ENCODE measurements at regions not wholly inside any gene's neighbourhood (a gene's known extent, or its start where the extent isn't known, plus 50 kb on each side); places are given as distances from the start of the nearest gene placed in this dataset.

- no peak for DNase-seq
- H3K4ac ChIP-seq (ENCODE audit: low read depth in 1 of 2, low read length in 2 of 2), result no peak overlapping the region
- H3K4me3 ChIP-seq (ENCODE audit: insufficient read depth in 1 of 2, low read depth in 1 of 2, low read length in 2 of 2), result no peak overlapping the region
- no peak overlapping the region for H2BK12ac ChIP-seq (ENCODE audit: low read length in 2 of 2)
- H3K14ac ChIP-seq (ENCODE audit: low read length in 2 of 2), result no peak overlapping the region
- WGBS, result 75% methylated on average over 2 of the region's 2 CpGs
- no peak overlapping the region for H2AK5ac ChIP-seq (ENCODE audit: low read length, severe bottlenecking)
- H3K79me1 ChIP-seq (replicated peaks; ENCODE audit: low read length, poor library complexity, severe bottlenecking), result no peaks in the 10 kb centered on the region
- H3K27ac ChIP-seq (ENCODE audit: low read length, poor library complexity, severe bottlenecking), result no peak overlapping the region
- no peak overlapping the region for H4K8ac ChIP-seq (ENCODE audit: low read length)
- H2AFZ ChIP-seq (ENCODE audit: low read depth, low read length), result no peak overlapping the region
- H3K9me3 ChIP-seq (ENCODE audit: control insufficient read depth, low read length), result no peaks in the 10 kb centered on the region
- H3K27me3 ChIP-seq (ENCODE audit: control insufficient read depth in 1 of 2, insufficient read depth in 1 of 2, low read length in 2 of 2), result no peaks in the 10 kb centered on the region
- no peak overlapping the region for H3K9ac ChIP-seq (ENCODE audit: low read length)
- no peak overlapping the region for H2BK5ac ChIP-seq (ENCODE audit: low read depth, low read length, poor library complexity, severe bottlenecking)
- H3K4me1 ChIP-seq (ENCODE audit: control insufficient read depth, insufficient read depth, low read depth, low read length), result no peaks in the 10 kb centered on the region
- no peaks in the 10 kb centered on the region for H3K36me3 ChIP-seq (ENCODE audit: control insufficient read depth in 1 of 2, insufficient read depth in 2 of 2, low read depth in 1 of 2, low read length in 2 of 2)
- no peak overlapping the region for H3K18ac ChIP-seq (ENCODE audit: low read depth in 1 of 2, low read length in 2 of 2)
- no peak overlapping the region for H3K23ac ChIP-seq (ENCODE audit: low read length in 2 of 2)
- no peak overlapping the region for H3K4me2 ChIP-seq (ENCODE audit: low read length, poor library complexity, severe bottlenecking)
- H4K91ac ChIP-seq (ENCODE audit: low read length), result no peak overlapping the region
- no peak overlapping the region for H2BK15ac ChIP-seq (ENCODE audit: low read depth, poor library complexity, severe bottlenecking)
- H2BK120ac ChIP-seq (ENCODE audit: low read depth, low read length), result no peak overlapping the region
These were observed 515.8 kb upstream of the ARRDC3 start for GRCh38 chr5:91898898-91899297.

DNA sequence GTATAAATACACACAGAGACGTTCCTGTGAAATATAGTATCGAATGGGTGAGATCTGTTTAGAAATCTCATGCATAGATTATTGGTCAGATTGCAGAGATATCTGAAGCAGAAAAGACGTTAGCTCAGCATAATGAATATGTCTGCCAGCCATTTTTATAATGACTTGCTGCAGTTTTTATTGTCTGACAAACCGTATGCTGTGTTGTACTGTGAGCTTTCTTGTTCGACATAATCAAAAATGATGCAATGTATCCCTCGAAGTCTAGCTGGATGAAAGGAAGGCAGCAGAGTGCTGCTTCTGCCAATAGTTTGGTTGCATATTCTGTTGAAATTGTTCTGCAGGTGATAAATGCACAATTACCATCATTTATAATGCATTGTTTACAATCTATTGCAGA lies 514.9 kb upstream of the ARRDC3 start:
- no peak overlapping the region for H2BK120ac ChIP-seq (ENCODE audit: low read depth, low read length)
- no peak overlapping the region for H2AK5ac ChIP-seq (ENCODE audit: low read length, severe bottlenecking)
- H3K4ac ChIP-seq (ENCODE audit: low read depth in 1 of 2, low read length in 2 of 2), result no peak overlapping the region
- H3K14ac ChIP-seq (ENCODE audit: low read length in 2 of 2), result no peak overlapping the region
- no peak overlapping the region for H3K23ac ChIP-seq (ENCODE audit: low read length in 2 of 2)
- no peak overlapping the region for H4K91ac ChIP-seq (ENCODE audit: low read length)
- H3K27me3 ChIP-seq (ENCODE audit: control insufficient read depth in 1 of 2, insufficient read depth in 1 of 2, low read length in 2 of 2), result no peaks in the 10 kb centered on the region
- 85% methylated on average over 6 of the region's 6 CpGs for WGBS
- no peak overlapping the region for H4K8ac ChIP-seq (ENCODE audit: low read length)
- no peak for DNase-seq
- H3K9me3 ChIP-seq (ENCODE audit: control insufficient read depth, low read length), result no peaks in the 10 kb centered on the region
- no peak overlapping the region for H2BK15ac ChIP-seq (ENCODE audit: low read depth, poor library complexity, severe bottlenecking)
- H3K36me3 ChIP-seq (ENCODE audit: control insufficient read depth in 1 of 2, insufficient read depth in 2 of 2, low read depth in 1 of 2, low read length in 2 of 2), result no peaks in the 10 kb centered on the region
- H3K79me1 ChIP-seq (replicated peaks; ENCODE audit: low read length, poor library complexity, severe bottlenecking), result no peaks in the 10 kb centered on the region
- H3K4me2 ChIP-seq (ENCODE audit: low read length, poor library complexity, severe bottlenecking), result no peak overlapping the region
- H3K4me3 ChIP-seq (ENCODE audit: insufficient read depth in 1 of 2, low read depth in 1 of 2, low read length in 2 of 2), result no peak overlapping the region
- no peak overlapping the region for H2BK5ac ChIP-seq (ENCODE audit: low read depth, low read length, poor library complexity, severe bottlenecking)
- H3K27ac ChIP-seq (ENCODE audit: low read length, poor library complexity, severe bottlenecking), result no peak overlapping the region
- H3K9ac ChIP-seq (ENCODE audit: low read length), result no peak overlapping the region
- H3K4me1 ChIP-seq (ENCODE audit: control insufficient read depth, insufficient read depth, low read depth, low read length), result no peaks in the 10 kb centered on the region
- no peak overlapping the region for H2BK12ac ChIP-seq (ENCODE audit: low read length in 2 of 2)
- no peak overlapping the region for H3K18ac ChIP-seq (ENCODE audit: low read depth in 1 of 2, low read length in 2 of 2)
- H2AFZ ChIP-seq (ENCODE audit: low read depth, low read length), result no peak overlapping the region

- Histone ChIP-seq H2BK5ac (ENCODE audit: low read depth, low read length, poor library complexity, severe bottlenecking) (no peak overlapping the region), H3K27me3 (ENCODE audit: control insufficient read depth in 1 of 2, insufficient read depth in 1 of 2, low read length in 2 of 2) (no peaks in the 10 kb centered on the region), H3K9me3 (ENCODE audit: control insufficient read depth, low read length) (no peaks in the 10 kb centered on the region), H3K18ac (ENCODE audit: low read depth in 1 of 2, low read length in 2 of 2) (no peak overlapping the region), H2BK15ac (ENCODE audit: low read depth, poor library complexity, severe bottlenecking) (no peak overlapping the region), H3K4ac (ENCODE audit: low read depth in 1 of 2, low read length in 2 of 2) (no peak overlapping the region), H4K91ac (ENCODE audit: low read length) (no peak overlapping the region), H3K36me3 (ENCODE audit: control insufficient read depth in 1 of 2, insufficient read depth in 2 of 2, low read depth in 1 of 2, low read length in 2 of 2) (no peaks in the 10 kb centered on the region), H4K8ac (ENCODE audit: low read length) (no peak overlapping the region), H3K4me1 (ENCODE audit: control insufficient read depth, insufficient read depth, low read depth, low read length) (no peaks in the 10 kb centered on the region), H2BK120ac (ENCODE audit: low read depth, low read length) (no peak overlapping the region), H3K27ac (ENCODE audit: low read length, poor library complexity, severe bottlenecking) (no peak overlapping the region), H2BK12ac (ENCODE audit: low read length in 2 of 2) (no peak overlapping the region), H3K9ac (ENCODE audit: low read length) (no peak overlapping the region), H3K4me3 (ENCODE audit: insufficient read depth in 1 of 2, low read depth in 1 of 2, low read length in 2 of 2) (no peak overlapping the region), H3K79me1 (replicated peaks; ENCODE audit: low read length, poor library complexity, severe bottlenecking) (no peaks in the 10 kb centered on the region), H2AFZ (ENCODE audit: low read depth, low read length) (no peak overlapping the region), H3K14ac (ENCODE audit: low read length in 2 of 2) (no peak overlapping the region), H2AK5ac (ENCODE audit: low read length, severe bottlenecking) (no peak overlapping the region), H3K23ac (ENCODE audit: low read length in 2 of 2) (no peak overlapping the region), H3K4me2 (ENCODE audit: low read length, poor library complexity, severe bottlenecking) (no peak overlapping the region)
- DNase-seq, result no peak
- whole genome bisulfite sequencing, result 100% methylated on average over 1 of the region's 1 CpG
These were observed 505.7 kb upstream of the ARRDC3 start for GRCh38 chr5:91888810-91889209.

GRCh38 chr5:91885291-91886265 lies 502.5 kb upstream of the ARRDC3 start:
- Histone ChIP-seq H2BK15ac (ENCODE audit: low read depth, poor library complexity, severe bottlenecking) (no peak overlapping the region), H2BK12ac (ENCODE audit: low read length in 2 of 2) (no peak overlapping the region), H2BK120ac (ENCODE audit: low read depth, low read length) (no peak overlapping the region), H4K91ac (ENCODE audit: low read length) (no peak overlapping the region), H3K4me3 (ENCODE audit: insufficient read depth in 1 of 2, low read depth in 1 of 2, low read length in 2 of 2) (no peak overlapping the region), H3K4ac (ENCODE audit: low read depth in 1 of 2, low read length in 2 of 2) (no peak overlapping the region), H3K23ac (ENCODE audit: low read length in 2 of 2) (no peak overlapping the region), H3K4me2 (ENCODE audit: low read length, poor library complexity, severe bottlenecking) (no peak overlapping the region), H3K18ac (ENCODE audit: low read depth in 1 of 2, low read length in 2 of 2) (no peak overlapping the region), H3K4me1 (ENCODE audit: control insufficient read depth, insufficient read depth, low read depth, low read length) (no peaks in the 10 kb centered on the region), H2AFZ (ENCODE audit: low read depth, low read length) (no peak overlapping the region), H2BK5ac (ENCODE audit: low read depth, low read length, poor library complexity, severe bottlenecking) (no peak overlapping the region), H3K27ac (ENCODE audit: low read length, poor library complexity, severe bottlenecking) (peak overlapping the region; percentile 41), H4K8ac (ENCODE audit: low read length) (no peak overlapping the region), H3K27me3 (ENCODE audit: control insufficient read depth in 1 of 2, insufficient read depth in 1 of 2, low read length in 2 of 2) (no peaks in the 10 kb centered on the region), H3K14ac (ENCODE audit: low read length in 2 of 2) (no peak overlapping the region), H3K79me1 (replicated peaks; ENCODE audit: low read length, poor library complexity, severe bottlenecking) (no peaks in the 10 kb centered on the region), H3K36me3 (ENCODE audit: control insufficient read depth in 1 of 2, insufficient read depth in 2 of 2, low read depth in 1 of 2, low read length in 2 of 2) (no peaks in the 10 kb centered on the region), H3K9ac (ENCODE audit: low read length) (no peak overlapping the region), H2AK5ac (ENCODE audit: low read length, severe bottlenecking) (no peak overlapping the region), H3K9me3 (ENCODE audit: control insufficient read depth, low read length) (no peaks in the 10 kb centered on the region)
- no peak for DNase-seq
- WGBS, result 77% methylated on average over 6 of the region's 8 CpGs
